ENCODE measurements at regions not wholly inside any gene's neighbourhood (a gene's known extent, or its start where the extent isn't known, plus 50 kb on each side); places are given as distances from the start of the nearest gene placed in this dataset.

DNA sequence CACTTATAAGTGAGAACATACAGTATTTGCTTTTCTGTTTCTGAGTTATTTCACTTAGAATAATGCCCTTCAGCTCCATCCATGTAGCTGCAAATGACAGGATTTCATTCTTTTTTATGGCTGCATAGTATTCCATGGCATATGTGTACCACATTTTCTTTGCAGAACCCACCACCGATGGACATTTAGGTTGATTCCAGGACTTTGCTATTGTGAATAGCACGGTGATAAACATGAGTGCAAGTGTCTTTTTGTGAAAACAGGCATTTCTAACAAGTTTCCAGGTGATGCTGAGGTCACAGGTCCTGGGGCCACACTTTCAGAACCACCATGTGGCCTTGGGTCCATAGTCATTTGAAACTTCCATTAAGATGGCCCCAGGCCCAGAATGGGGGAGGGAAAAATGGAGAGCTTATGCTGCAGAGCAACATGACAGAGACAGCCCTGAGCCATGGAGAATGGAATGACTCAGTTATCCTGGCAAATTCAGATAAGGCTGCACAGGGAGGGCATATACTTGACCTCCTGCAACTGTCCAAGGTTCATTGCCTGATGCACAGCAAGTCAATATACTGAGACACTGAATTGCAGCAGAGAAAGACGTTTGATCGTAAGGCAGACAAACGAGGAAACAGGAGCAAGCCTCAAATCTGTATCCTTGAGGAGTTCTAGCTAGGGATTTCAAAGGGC is 248.0 kb upstream of the GALNT17 start:
- TF ChIP-seq, protein P1, sequence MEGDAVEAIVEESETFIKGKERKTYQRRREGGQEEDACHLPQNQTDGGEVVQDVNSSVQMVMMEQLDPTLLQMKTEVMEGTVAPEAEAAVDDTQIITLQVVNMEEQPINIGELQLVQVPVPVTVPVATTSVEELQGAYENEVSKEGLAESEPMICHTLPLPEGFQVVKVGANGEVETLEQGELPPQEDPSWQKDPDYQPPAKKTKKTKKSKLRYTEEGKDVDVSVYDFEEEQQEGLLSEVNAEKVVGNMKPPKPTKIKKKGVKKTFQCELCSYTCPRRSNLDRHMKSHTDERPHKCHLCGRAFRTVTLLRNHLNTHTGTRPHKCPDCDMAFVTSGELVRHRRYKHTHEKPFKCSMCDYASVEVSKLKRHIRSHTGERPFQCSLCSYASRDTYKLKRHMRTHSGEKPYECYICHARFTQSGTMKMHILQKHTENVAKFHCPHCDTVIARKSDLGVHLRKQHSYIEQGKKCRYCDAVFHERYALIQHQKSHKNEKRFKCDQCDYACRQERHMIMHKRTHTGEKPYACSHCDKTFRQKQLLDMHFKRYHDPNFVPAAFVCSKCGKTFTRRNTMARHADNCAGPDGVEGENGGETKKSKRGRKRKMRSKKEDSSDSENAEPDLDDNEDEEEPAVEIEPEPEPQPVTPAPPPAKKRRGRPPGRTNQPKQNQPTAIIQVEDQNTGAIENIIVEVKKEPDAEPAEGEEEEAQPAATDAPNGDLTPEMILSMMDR (IDR thresholded peaks at IDR 0.05), result no peak
- TF ChIP-seq POLR2A (IDR thresholded peaks at IDR 0.05), result no peak
